ENCODE measurements at regions not wholly inside any gene's neighbourhood (a gene's known extent, or its start where the extent isn't known, plus 50 kb on each side); places are given as distances from the start of the nearest gene placed in this dataset.

DNA sequence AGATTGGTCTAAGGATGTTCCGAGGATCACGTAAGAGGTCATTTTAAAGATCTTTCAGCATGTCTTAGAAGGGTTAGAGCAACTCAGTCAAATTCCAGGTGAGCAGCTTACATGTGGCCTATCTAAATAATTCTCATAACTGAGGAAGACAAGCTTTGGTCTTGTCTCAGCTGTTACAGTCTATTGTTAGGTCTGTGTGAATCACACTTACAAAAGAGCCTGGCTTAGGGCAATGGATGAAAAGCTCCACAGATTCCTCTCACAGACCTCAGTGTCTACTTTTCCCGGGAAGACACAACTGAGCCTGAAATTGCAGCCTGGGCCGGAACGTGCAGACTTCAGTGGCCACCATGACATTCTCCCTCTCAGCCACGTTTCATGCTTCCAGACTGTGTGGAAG, 173.1 kb downstream of the INHBA start:
- TF ChIP-seq TEAD4 (IDR thresholded peaks at IDR 0.05) (no peak), CREB1 (IDR thresholded peaks at IDR 0.05; ENCODE audit: low read depth) (no peak)
- TF ChIP-seq, protein P1, sequence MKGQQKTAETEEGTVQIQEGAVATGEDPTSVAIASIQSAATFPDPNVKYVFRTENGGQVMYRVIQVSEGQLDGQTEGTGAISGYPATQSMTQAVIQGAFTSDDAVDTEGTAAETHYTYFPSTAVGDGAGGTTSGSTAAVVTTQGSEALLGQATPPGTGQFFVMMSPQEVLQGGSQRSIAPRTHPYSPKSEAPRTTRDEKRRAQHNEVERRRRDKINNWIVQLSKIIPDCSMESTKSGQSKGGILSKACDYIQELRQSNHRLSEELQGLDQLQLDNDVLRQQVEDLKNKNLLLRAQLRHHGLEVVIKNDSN (IDR thresholded peaks at IDR 0.05), result no peak

DNA sequence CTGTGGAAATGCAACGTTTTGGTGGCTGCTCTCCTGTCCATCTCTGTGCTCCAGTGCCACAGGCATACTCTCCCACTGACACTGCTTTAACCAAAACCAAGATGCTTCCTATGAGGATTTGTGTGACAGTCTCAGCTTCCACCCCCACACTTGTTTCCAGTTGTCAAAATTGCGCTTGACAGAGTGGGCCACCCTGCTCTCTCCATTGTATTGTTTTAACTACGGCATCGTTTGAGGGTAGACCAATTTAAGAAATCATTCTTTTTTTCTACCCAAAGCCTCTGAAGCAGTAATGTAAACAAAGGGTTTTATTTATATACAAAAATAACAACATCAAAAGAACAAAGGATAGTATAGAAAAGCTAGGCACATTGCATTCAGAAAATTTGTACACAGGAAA, 178.0 kb downstream of the INHBA start:
- TF ChIP-seq TAF1 (IDR thresholded peaks at IDR 0.05; ENCODE audit: low read depth) (no peak), RAD21 (IDR thresholded peaks at IDR 0.05; ENCODE audit: low read depth) (no peak), EP300 (IDR thresholded peaks at IDR 0.05; ENCODE audit: borderline replicate concordance) (no peak), TCF12 (IDR thresholded peaks at IDR 0.05; ENCODE audit: low read depth) (no peak)
- TF ChIP-seq, protein P2, sequence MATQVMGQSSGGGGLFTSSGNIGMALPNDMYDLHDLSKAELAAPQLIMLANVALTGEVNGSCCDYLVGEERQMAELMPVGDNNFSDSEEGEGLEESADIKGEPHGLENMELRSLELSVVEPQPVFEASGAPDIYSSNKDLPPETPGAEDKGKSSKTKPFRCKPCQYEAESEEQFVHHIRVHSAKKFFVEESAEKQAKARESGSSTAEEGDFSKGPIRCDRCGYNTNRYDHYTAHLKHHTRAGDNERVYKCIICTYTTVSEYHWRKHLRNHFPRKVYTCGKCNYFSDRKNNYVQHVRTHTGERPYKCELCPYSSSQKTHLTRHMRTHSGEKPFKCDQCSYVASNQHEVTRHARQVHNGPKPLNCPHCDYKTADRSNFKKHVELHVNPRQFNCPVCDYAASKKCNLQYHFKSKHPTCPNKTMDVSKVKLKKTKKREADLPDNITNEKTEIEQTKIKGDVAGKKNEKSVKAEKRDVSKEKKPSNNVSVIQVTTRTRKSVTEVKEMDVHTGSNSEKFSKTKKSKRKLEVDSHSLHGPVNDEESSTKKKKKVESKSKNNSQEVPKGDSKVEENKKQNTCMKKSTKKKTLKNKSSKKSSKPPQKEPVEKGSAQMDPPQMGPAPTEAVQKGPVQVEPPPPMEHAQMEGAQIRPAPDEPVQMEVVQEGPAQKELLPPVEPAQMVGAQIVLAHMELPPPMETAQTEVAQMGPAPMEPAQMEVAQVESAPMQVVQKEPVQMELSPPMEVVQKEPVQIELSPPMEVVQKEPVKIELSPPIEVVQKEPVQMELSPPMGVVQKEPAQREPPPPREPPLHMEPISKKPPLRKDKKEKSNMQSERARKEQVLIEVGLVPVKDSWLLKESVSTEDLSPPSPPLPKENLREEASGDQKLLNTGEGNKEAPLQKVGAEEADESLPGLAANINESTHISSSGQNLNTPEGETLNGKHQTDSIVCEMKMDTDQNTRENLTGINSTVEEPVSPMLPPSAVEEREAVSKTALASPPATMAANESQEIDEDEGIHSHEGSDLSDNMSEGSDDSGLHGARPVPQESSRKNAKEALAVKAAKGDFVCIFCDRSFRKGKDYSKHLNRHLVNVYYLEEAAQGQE (IDR thresholded peaks at IDR 0.05; ENCODE audit: low read depth), result no peak

DNA sequence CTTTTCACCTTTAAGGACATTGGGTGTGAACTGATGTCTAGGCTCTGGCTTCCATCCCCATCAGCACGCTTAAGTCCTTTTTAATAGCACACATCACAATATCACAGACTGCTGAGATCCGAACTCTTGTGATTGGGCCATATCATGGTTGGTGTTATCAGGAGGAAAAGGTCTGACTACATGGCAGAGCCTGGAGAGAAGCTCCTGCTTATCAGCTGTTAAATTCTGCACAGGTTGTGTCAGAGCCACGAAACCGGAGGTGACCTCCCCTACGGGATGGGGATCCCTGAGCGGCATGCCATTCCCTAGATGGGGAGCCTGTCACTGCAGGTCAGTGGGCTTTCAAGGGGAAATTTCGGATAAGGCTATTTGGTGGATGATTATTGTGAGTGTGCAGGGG, 182.4 kb downstream of the INHBA start:
- TF ChIP-seq, protein P1 (IDR thresholded peaks at IDR 0.05), result no peak
- TF ChIP-seq TAF1 (IDR thresholded peaks at IDR 0.05; ENCODE audit: low read depth) (no peak), EGR1 (IDR thresholded peaks at IDR 0.05) (no peak), CEBPB (IDR thresholded peaks at IDR 0.05) (no peak), TEAD4 (IDR thresholded peaks at IDR 0.05) (no peak), NFIC (IDR thresholded peaks at IDR 0.05) (no peak), TCF12 (IDR thresholded peaks at IDR 0.05; ENCODE audit: low read depth) (no peak), YY1 (IDR thresholded peaks at IDR 0.05; ENCODE audit: low read depth) (no peak), RAD21 (IDR thresholded peaks at IDR 0.05; ENCODE audit: low read depth) (no peak), CREB1 (IDR thresholded peaks at IDR 0.05; ENCODE audit: low read depth) (no peak), ZBTB7A (IDR thresholded peaks at IDR 0.05; ENCODE audit: low read depth) (no peak), FOXM1 (IDR thresholded peaks at IDR 0.05; ENCODE audit: borderline replicate concordance, low read depth) (no peak), EP300 (IDR thresholded peaks at IDR 0.05; ENCODE audit: borderline replicate concordance) (no peak)
- TF ChIP-seq, protein P3, sequence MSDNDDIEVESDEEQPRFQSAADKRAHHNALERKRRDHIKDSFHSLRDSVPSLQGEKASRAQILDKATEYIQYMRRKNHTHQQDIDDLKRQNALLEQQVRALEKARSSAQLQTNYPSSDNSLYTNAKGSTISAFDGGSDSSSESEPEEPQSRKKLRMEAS (IDR thresholded peaks at IDR 0.05), result no peak
- TF ChIP-seq, protein P2 (IDR thresholded peaks at IDR 0.05; ENCODE audit: low read depth), result no peak

DNA sequence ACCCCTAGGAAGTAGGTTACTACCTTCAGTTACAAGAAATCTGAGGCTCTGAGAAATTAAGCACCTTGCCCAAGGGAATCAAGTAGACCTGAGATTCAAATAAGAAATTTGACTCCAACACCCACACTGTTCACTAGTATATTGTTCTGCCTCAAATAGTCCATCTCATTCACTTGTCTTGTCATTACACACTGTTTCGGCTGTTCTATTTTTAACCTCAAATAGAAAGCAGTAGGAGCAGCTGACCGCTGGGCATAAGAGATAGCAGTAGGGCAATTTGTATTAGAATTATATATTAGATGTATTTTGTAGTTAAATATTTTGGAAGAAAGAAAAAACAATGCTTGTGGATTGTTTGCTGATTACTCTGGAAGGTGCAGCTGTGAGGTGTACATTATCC, 185.1 kb downstream of the INHBA start:
- TF ChIP-seq ZBTB7A (IDR thresholded peaks at IDR 0.05; ENCODE audit: low read depth), result no peak
- no peak for TF ChIP-seq TAF1 (IDR thresholded peaks at IDR 0.05; ENCODE audit: low read depth)

DNA sequence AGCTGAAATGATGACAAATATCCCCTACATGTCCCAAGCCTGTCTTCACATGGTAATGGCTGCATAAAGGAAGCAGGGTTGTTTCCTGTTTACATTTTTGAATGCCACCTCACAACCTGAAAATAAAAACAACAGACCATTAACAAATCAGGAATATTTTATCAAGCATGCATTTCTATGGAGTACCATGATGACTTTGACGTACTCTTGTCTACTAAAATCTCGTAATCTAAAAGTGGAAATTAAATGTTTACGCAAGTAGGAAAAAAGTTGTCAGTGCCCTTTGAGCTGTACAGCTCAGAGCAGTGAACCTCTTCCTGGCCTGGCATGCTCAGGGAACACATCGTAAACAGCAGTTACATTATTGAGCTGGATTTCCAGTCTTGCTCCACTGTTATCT, 194.1 kb downstream of the INHBA start:
- TF ChIP-seq EGR1 (IDR thresholded peaks at IDR 0.05) (no peak), TEAD4 (IDR thresholded peaks at IDR 0.05) (no peak), NFIC (IDR thresholded peaks at IDR 0.05) (no peak), TAF1 (IDR thresholded peaks at IDR 0.05; ENCODE audit: low read depth) (no peak), CEBPB (IDR thresholded peaks at IDR 0.05) (no peak), RAD21 (IDR thresholded peaks at IDR 0.05; ENCODE audit: low read depth) (no peak), EP300 (IDR thresholded peaks at IDR 0.05; ENCODE audit: borderline replicate concordance) (no peak), FOXM1 (IDR thresholded peaks at IDR 0.05; ENCODE audit: borderline replicate concordance, low read depth) (no peak), TCF12 (IDR thresholded peaks at IDR 0.05; ENCODE audit: low read depth) (no peak), ZBTB7A (IDR thresholded peaks at IDR 0.05; ENCODE audit: low read depth) (no peak), CREB1 (IDR thresholded peaks at IDR 0.05; ENCODE audit: low read depth) (no peak), YY1 (IDR thresholded peaks at IDR 0.05; ENCODE audit: low read depth) (no peak)
- TF ChIP-seq, protein P2 (IDR thresholded peaks at IDR 0.05; ENCODE audit: low read depth), result no peak
- TF ChIP-seq, protein P3 (IDR thresholded peaks at IDR 0.05), result no peak
- TF ChIP-seq, protein P1 (IDR thresholded peaks at IDR 0.05), result no peak

All from Ishikawa (cell line).